Endothelial cell of umbilical vein (primary cell): ENCODE measurements at regions not wholly inside any gene's neighbourhood (a gene's known extent, or its start where the extent isn't known, plus 50 kb on each side); places are given as distances from the start of the nearest gene placed in this dataset.

ENCODE experiments used
- BruUV-seq: library from RNA; stranded (reverse); fragments of 400-500 nt; replicated peaks from 2 replicates; lab custom pipeline; 2021; lab: Mats Ljungman, UMichigan
- CTCF ChIA-PET: fragments of 300-600, 350-600 bp; sonication (Branson Sonifier 250); formaldehyde crosslinking; loops from one replicate; lab custom pipeline; 2021; ENCODE audit warnings: antibody characterized with exemption, inconsistent platforms; lab: Charles Lee
- POLR2A ChIA-PET: fragments of 300-600, 350-600 bp; sonication (Branson Sonifier 250); formaldehyde crosslinking; loops from one replicate; lab custom pipeline; 2021; ENCODE audit warnings: antibody characterized with exemption, inconsistent platforms; lab: Charles Lee
- DNase-seq: peaks from one replicate; pipeline ENCODE4 v3.0.0-alpha.2; 2011; ENCODE audit warnings: low read depth, low spot score
- FAIRE-seq: peaks from 2 replicates; lab custom pipeline; 2011; peaks lifted over from hg19 to GRCh38; lab: Jason Lieb, UNC
- H2AFZ ChIP-seq: 2 replicates; pipeline ENCODE4 v1.6.0; 2012; ENCODE audit warnings: low read depth, low read length, control low read depth, inconsistent platforms
- H3K27ac ChIP-seq: 2 replicates; pipeline ENCODE4 v1.5.1; 2011; ENCODE audit warnings: low read depth, mild to moderate bottlenecking, control low read depth, low read length, moderate library complexity; ENCODE audit not compliant: insufficient read depth
- H3K27me3 ChIP-seq, 2 experiments: 2 replicates each; pipeline versions ENCODE4 v1.6.0 to v1.6.1; 2011; ENCODE audit warnings: low read length in 2 of 2, mixed read lengths in 1 of 2; ENCODE audit not compliant: control insufficient read depth in 2 of 2, insufficient read depth in 2 of 2
- H3K36me3 ChIP-seq, 2 experiments: 2 replicates in 1 of 2; 3 replicates in 1 of 2; pipeline ENCODE4 v1.5.1; 2011; ENCODE audit warnings: low read length in 2 of 2, mild to moderate bottlenecking in 1 of 2, moderate library complexity in 1 of 2; ENCODE audit not compliant: control insufficient read depth in 2 of 2, insufficient read depth in 2 of 2; ENCODE audit errors: extremely low read depth in 1 of 2
- H3K4me1 ChIP-seq: 3 replicates; pipeline ENCODE4 v1.5.1; 2011; ENCODE audit warnings: mild to moderate bottlenecking, low read length; ENCODE audit not compliant: control insufficient read depth, insufficient read depth; ENCODE audit errors: extremely low read depth
- H3K4me2 ChIP-seq: 2 replicates; pipeline ENCODE4 v1.6.1; 2011; ENCODE audit warnings: low read length, control low read depth, mixed read lengths; ENCODE audit not compliant: insufficient read depth
- H3K4me3 ChIP-seq, 3 experiments: fragments of 200-600 bp in 1 of 3; sonication (generic), shearing (Covaris generic) in 1 of 3; replicated peaks in 1 of 3; 2 replicates each; pipeline ENCODE4 v1.5.1; 2011 to 2016; ENCODE audit warnings: control low read depth in 3 of 3, low read length in 3 of 3, mild to moderate bottlenecking in 2 of 3, inconsistent platforms in 1 of 3, low read depth in 1 of 3, moderate library complexity in 1 of 3; ENCODE audit not compliant: insufficient read depth in 1 of 3
- H3K79me2 ChIP-seq: 2 replicates; pipeline ENCODE4 v1.6.0; 2012; ENCODE audit warnings: low read length, inconsistent platforms; ENCODE audit not compliant: control insufficient read depth, insufficient read depth
- H3K9ac ChIP-seq: replicated peaks from 2 replicates; pipeline ENCODE3; 2011; ENCODE audit warnings: low read length, control low read depth; ENCODE audit not compliant: insufficient read depth; ENCODE audit errors: extremely low read depth
- H3K9me1 ChIP-seq: replicated peaks from 3 replicates; pipeline ENCODE4 v1.6.0; 2011; ENCODE audit warnings: mild to moderate bottlenecking, low read length; ENCODE audit not compliant: control insufficient read depth, insufficient read depth; ENCODE audit errors: extremely low read depth
- H3K9me3 ChIP-seq: replicated peaks from 2 replicates; pipeline ENCODE4 v1.5.1; 2012; ENCODE audit warnings: low read length, inconsistent platforms; ENCODE audit not compliant: control insufficient read depth, insufficient read depth
- H4K20me1 ChIP-seq: replicated peaks from 2 replicates; pipeline ENCODE3; 2011; ENCODE audit warnings: mild to moderate bottlenecking, low read length; ENCODE audit not compliant: control insufficient read depth, insufficient read depth; ENCODE audit errors: extremely low read depth
- CTCF ChIP-seq, 2 donors: IDR thresholded peaks; 1 replicate in 1 of 2; 2 replicates in 1 of 2; pipeline ENCODE4 v1.5.1; 2011; ENCODE audit warnings: low read length in 2 of 2, mild to moderate bottlenecking in 2 of 2, moderate library complexity in 2 of 2, control low read depth in 1 of 2, inconsistent platforms in 1 of 2, low read depth in 1 of 2; ENCODE audit not compliant: insufficient read depth in 1 of 2; ENCODE audit errors: extremely low read depth in 1 of 2
- EZH2 ChIP-seq: IDR thresholded peaks from 2 replicates; pipeline ENCODE4 v1.6.1; 2012; ENCODE audit warnings: borderline replicate concordance, low read depth, mild to moderate bottlenecking, moderate library complexity, low read length, inconsistent platforms; ENCODE audit not compliant: severe bottlenecking
- GATA2 ChIP-seq: IDR thresholded peaks from 2 replicates; pipeline ENCODE4 v1.7.0; 2011; ENCODE audit warnings: low read depth, mild to moderate bottlenecking, moderate library complexity, mixed read lengths, low read length; ENCODE audit not compliant: insufficient read length, insufficient read depth
- JUN ChIP-seq: IDR thresholded peaks from 2 replicates; pipeline ENCODE4 v1.6.1; 2011; ENCODE audit warnings: borderline replicate concordance, low read depth; ENCODE audit not compliant: insufficient read length, insufficient read depth
- MAX ChIP-seq: IDR thresholded peaks from 2 replicates; pipeline ENCODE4 v1.6.1; 2011; ENCODE audit not compliant: insufficient read depth, insufficient read length
- MYC ChIP-seq: IDR thresholded peaks from one replicate; pipeline ENCODE4 v1.6.1; 2011; ENCODE audit warnings: mild to moderate bottlenecking, low read depth, low read length
- POLR2A ChIP-seq: IDR thresholded peaks from 2 replicates; pipeline ENCODE4 v1.6.1; 2012; ENCODE audit warnings: low read depth, mild to moderate bottlenecking, control low read depth, low read length
- POLR2AphosphoS5 ChIP-seq: IDR thresholded peaks from 2 replicates; pipeline ENCODE4 v1.6.1; 2012; ENCODE audit warnings: low read depth, mild to moderate bottlenecking, control low read depth, low read length, moderate library complexity; ENCODE audit not compliant: insufficient read depth
- dilution Hi-C: fragments of 300-500 bp; cut with MboI; formaldehyde crosslinking; loops from one replicate; pipeline ENCODE4 v1.15.0; 2019; ENCODE audit warnings: low sequenced_read_pairs; ENCODE audit not compliant: extremely low pct_ligation_motif_present
- intact Hi-C: fragments of 100-400 bp; cut with micrococcal nuclease; formaldehyde crosslinking; loops from one replicate; pipeline ENCODE4 v1.10.0; 2022

- DNase-seq: no peak
- H4K20me1 ChIP-seq: no peaks in the 10 kb centered on the region
- no peaks in the 10 kb centered on the region for H3K9me3 ChIP-seq
- H3K4me3 ChIP-seq: no peak overlapping the region
- H3K9me1 ChIP-seq: no peaks in the 10 kb centered on the region
- CTCF ChIA-PET: no interaction called here
- H3K79me2 ChIP-seq: no peaks in the 10 kb centered on the region
- no peak overlapping the region for H2AFZ ChIP-seq
- TF ChIP-seq POLR2AphosphoS5: no peak
- no peak for TF ChIP-seq MYC
- TF ChIP-seq EZH2: no peak
- TF ChIP-seq GATA2: no peak
- TF ChIP-seq MAX: no peak
- TF ChIP-seq POLR2A: no peak
- no peak for TF ChIP-seq CTCF (IDR thresholded peaks at IDR 0.05; ENCODE audit: extremely low read depth in 1 of 2, insufficient read depth in 1 of 2, low read depth in 1 of 2, low read length in 2 of 2)
- no peak for TF ChIP-seq JUN
- H3K27me3 ChIP-seq: no peaks in the 10 kb centered on the region
- intact Hi-C loops (no loop called here), dilution Hi-C loops (no loop called here)
- no peak overlapping the region for H3K27ac ChIP-seq
- FAIRE-seq: no peak
- H3K4me2 ChIP-seq: no peak overlapping the region
- H3K4me1 ChIP-seq: no peaks in the 10 kb centered on the region
- H3K36me3 ChIP-seq: no peaks in the 10 kb centered on the region
- H3K9ac ChIP-seq: no peak overlapping the region
- POLR2A ChIA-PET: no interaction called here
- BruUV-seq: no TSS peak
Measured at GRCh38 chr12:13422291-13422690, 225.8 kb downstream of the EMP1 start.
